ENCODE measurements at regions not wholly inside any gene's neighbourhood (a gene's known extent, or its start where the extent isn't known, plus 50 kb on each side); places are given as distances from the start of the nearest gene placed in this dataset.
"Not testable (repeated sequence)": the region's sequence is repeated elsewhere in the genome, so short reads cannot be mapped to it uniquely, and the experiment has no call there.

- not testable (repeated sequence) for DNase-seq (ENCODE audit: low spot score)
Observed at GRCh38 chr10:9138829-9139228, 1084.3 kb downstream of the GATA3 start.

GRCh38 chr10:9140373-9140772 is 1085.9 kb downstream of the GATA3 start:
- DNase-seq (ENCODE audit: low spot score) = no peak

GRCh38 chr10:9147475-9147874 is 1093.0 kb downstream of the GATA3 start:
- DNase-seq (ENCODE audit: low spot score) = no peak

GRCh38 chr10:9149134-9149533 is 1094.6 kb downstream of the GATA3 start:
- DNase-seq (ENCODE audit: low spot score) = peak; percentile 5

GRCh38 chr10:9153057-9153456 is 1098.6 kb downstream of the GATA3 start:
- not testable (repeated sequence) for DNase-seq (ENCODE audit: low spot score)

- DNase-seq (ENCODE audit: low spot score) = no peak
Observed at GRCh38 chr10:9157656-9158055, 1103.2 kb downstream of the GATA3 start.

GRCh38 chr10:9158675-9159074 is 1104.2 kb downstream of the GATA3 start:
- peak; percentile 17 for DNase-seq (ENCODE audit: low spot score)

- no peak for DNase-seq (ENCODE audit: low spot score)
Observed at GRCh38 chr10:9160275-9160674, 1105.8 kb downstream of the GATA3 start.

- DNase-seq (ENCODE audit: low spot score) = no peak
Observed at GRCh38 chr10:9163699-9164098, 1109.2 kb downstream of the GATA3 start.

- DNase-seq (ENCODE audit: low spot score) = peak; percentile 15
Observed at GRCh38 chr10:9166770-9167169, 1112.3 kb downstream of the GATA3 start.

- DNase-seq (ENCODE audit: low spot score) = no peak
Observed at GRCh38 chr10:9172276-9172675, 1117.8 kb downstream of the GATA3 start.

GRCh38 chr10:9175200-9175599 is 1120.7 kb downstream of the GATA3 start:
- DNase-seq (ENCODE audit: low spot score) = no peak

- not testable (repeated sequence) for DNase-seq (ENCODE audit: low spot score)
Observed at GRCh38 chr10:9183197-9183880, 1128.9 kb downstream of the GATA3 start.

- no peak for DNase-seq (ENCODE audit: low spot score)
Observed at GRCh38 chr10:9188022-9188810, 1133.7 kb downstream of the GATA3 start.

- no peak for DNase-seq (ENCODE audit: low spot score)
Observed at GRCh38 chr10:9189448-9189847, 1135.0 kb downstream of the GATA3 start.

- no peak for DNase-seq (ENCODE audit: low spot score)
Observed at GRCh38 chr10:9193120-9193519, 1138.6 kb downstream of the GATA3 start.

- DNase-seq (ENCODE audit: low spot score) = no peak
Observed at GRCh38 chr10:9195385-9195784, 1140.9 kb downstream of the GATA3 start.

GRCh38 chr10:9198611-9199010 is 1144.1 kb downstream of the GATA3 start:
- no peak for DNase-seq (ENCODE audit: low spot score)

GRCh38 chr10:9205558-9205957 is 1151.1 kb downstream of the GATA3 start:
- DNase-seq (ENCODE audit: low spot score) = no peak

- peak; percentile 46 for DNase-seq (ENCODE audit: low spot score)
Observed at GRCh38 chr10:9209105-9209798, 1154.8 kb downstream of the GATA3 start.

- peak; percentile 20 for DNase-seq (ENCODE audit: low spot score)
Observed at GRCh38 chr10:9211228-9211627, 1156.7 kb downstream of the GATA3 start.

GRCh38 chr10:9214618-9215017 is 1160.1 kb downstream of the GATA3 start:
- no peak for DNase-seq (ENCODE audit: low spot score)

- no peak for DNase-seq (ENCODE audit: low spot score)
Observed at GRCh38 chr10:9215121-9215520, 1160.6 kb downstream of the GATA3 start.

Measured in SW480 (cell line).